HG03066 (cell line): ENCODE measurements at regions not wholly inside any gene's neighbourhood (a gene's known extent, or its start where the extent isn't known, plus 50 kb on each side); places are given as distances from the start of the nearest gene placed in this dataset.

Source experiments
- ATAC-seq: cut with Tn5 transposase; IDR thresholded peaks from one replicate; pipeline ENCODE4 v1.9.1; 2021; ENCODE audit warnings: low read depth; ENCODE audit not compliant: unreplicated experiment

DNA sequence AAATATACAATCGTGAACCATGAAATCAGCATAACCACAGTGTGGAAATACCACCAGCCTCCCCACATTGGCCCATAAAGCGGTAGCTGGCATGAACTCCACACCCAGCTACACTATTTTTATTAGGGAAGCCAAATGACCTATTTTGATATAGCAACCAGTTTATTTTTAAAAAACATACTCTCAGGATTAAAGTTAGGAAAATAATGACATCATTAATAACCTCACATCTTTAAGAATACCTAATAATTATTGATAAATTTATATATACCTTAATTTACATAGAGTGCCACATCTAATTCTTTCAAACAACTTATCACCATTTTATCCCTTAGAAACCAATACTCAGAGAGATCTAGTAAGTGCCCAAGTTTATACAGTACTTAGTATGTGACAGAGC, 692.0 kb upstream of the PKDCC start:
- ATAC-seq, result no peak

DNA sequence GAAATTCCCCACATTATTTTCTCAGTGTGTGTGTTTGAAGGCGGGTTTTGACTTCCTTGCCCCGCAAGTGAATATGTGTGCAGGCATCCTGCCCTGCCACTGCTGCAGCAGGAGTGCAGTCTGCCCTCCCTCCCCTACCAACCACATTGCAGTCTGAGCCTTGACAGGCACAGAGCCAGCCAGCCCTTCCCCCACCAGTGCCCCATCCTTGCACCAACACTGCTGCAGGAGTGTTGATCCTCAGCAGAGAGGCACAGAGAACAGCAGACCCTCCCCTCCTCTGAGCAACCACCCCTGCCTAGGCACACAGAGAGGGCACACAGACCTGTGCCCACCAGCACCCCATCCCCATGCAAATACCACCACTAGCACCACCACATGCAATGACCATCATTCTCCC, 683.0 kb upstream of the PKDCC start:
- no peak for ATAC-seq

DNA sequence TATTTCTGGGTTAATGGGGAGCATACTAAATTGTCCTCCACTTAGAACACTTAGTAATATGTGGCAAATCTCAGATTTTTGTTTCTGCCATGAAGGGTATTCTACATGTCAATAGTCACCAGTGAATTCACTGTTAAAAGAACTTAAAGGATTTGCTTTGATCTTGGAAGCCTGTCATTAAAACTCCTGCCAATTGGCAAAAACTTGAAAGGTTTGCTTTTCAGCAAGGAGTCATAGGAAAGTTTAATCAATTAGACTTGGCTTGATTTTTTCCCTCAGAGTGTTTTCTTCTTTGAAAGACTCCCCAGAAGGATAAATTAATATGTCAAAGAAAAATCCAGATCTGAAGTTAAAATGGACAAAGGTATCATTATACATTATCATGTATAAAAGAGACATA, 671.9 kb upstream of the PKDCC start:
- ATAC-seq, result no peak

DNA sequence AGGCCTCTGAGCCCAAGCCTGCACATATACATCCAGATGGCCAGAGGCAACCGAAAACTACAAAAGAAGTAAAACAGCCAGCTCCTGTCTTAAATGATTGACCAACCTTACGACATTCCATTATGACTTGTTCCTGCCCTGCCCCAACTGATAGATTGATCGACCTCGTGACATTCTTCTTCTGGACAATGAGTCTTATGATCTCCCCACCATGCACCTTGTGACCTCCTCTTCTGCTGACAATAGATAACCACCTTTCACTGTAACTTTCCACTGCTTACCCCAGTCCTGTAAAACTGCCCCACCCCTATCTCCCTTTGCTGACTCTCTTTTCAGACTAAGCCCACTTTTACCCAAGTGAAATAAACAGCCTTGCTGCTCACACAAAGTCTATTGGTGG, 670.0 kb upstream of the PKDCC start:
- ATAC-seq, result no peak

DNA sequence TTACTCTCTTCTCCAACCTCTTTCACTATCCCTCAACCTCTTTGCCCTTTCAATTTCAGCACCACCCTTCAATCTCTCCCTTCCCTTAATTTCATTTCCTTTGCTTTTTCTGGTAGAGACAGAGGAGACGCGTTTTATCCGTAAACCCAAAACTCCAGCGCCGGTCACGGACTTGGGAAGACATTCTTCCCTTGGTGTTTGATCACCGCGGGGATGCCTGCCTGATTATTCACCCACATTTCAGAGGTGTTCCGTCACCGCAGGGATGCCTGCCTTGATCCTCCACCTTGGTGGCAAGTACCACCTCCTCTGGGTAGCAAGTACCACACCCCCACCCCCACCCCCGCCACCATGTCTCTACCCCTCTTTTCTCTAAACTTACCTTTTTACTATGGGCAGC, 669.4 kb upstream of the PKDCC start:
- no peak for ATAC-seq

DNA sequence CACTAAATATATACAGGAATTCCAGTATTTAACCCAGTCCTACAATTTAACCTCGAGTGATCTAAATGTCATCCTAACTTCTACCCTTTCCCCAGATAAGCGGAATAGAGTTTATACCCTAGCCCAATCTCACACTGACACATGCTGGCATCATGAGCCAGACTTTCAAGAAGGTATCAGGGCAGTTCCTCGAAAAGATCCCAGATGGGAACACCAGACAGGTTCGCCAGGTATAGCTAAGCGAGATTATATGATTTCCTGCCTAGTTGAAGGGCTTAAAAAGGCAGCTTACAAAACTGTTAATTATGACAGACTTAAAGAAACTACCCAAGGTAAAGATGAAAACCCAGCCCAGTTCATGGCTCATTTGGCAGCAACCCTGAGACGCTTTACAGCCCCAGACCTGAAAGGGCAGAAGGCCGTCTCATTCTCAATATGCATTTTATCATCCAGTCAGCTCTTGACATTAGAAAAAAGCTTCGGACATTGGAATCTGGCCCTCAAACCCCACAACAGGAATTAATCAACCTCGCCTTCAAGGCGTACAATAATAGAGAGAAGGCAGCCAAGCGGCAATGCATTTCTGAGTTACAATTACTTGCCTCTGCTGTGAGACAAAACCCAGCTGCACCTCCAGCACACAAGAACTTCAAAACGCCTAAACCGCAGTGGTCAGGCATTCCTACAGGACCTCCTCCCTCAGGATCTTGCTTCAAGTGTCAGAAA, 668.2 kb upstream of the PKDCC start:
- no peak for ATAC-seq

DNA sequence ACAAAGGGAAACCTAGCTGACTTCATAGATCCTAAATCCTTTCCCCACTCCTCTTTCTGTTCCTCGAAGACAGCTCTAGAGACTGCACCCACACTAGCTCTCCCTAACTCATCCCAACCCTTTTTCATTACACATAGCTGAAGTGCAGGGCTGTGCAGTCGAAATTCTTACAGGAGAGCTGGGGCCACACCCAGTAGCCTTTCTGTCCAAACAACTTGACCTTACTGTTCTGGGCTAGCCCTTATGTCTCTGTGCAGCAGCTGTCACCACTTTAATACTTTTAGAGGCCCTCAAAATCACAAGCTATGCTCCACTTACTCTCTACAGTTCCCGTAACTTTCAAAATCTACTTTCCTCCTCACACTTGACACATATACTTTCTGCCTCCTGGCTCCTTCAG, 666.1 kb upstream of the PKDCC start:
- ATAC-seq, result no peak

DNA sequence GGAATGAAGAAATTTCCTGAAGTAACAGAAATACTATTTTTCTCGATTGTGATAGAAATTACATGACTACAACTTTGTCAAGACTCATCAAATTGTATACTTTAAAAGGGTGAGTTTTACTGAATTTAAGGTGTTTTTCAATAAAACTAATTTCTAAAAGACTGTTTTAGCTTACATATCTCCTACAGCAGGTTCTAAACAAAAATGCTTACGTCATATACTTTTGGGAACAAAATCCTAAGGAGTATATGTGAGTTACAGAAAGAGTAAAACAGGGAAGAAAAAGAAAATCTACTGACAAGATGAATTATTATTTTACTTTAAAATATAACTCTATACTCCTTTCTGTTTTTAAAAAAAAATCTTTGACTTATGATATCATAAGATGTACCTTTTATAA, 660.3 kb upstream of the PKDCC start:
- no peak for ATAC-seq

DNA sequence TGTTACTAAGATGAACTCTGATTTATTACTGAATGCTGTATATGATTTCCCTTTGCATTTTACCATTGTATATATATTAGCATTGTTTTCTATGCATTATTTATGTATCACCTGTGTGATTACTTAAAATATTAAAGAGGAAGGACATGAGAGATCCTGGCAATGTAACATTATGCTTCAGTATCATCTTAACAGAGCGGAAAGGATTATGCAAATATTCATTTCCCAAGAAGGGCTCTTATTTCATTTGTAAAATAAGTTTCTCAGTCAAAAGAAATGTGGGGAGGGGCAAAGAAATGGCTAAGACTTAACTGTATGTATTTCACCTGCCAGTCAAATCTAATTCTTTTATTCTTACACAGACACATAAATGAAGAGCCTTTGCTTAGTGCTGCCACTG, 654.2 kb upstream of the PKDCC start:
- ATAC-seq, result no peak

DNA sequence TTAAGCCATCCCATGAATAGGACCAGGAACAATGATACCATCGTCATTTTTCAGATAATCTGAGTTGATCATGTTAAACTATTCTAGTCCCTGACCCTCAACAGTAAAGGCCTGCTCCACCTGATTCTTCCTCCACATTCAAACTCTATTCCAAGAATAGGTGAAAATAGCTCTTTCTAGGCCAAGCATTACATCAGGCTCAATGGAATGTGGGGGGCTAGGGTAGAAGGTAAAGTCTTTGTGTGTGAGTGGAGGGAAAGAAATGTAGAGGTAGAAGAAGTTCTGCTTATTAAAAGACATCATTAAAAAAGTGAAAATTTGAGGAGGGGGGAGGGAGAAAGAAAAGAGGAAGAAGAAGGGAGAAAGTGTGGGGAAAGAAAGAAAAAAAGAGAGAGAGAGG, 653.3 kb upstream of the PKDCC start:
- no peak for ATAC-seq

DNA sequence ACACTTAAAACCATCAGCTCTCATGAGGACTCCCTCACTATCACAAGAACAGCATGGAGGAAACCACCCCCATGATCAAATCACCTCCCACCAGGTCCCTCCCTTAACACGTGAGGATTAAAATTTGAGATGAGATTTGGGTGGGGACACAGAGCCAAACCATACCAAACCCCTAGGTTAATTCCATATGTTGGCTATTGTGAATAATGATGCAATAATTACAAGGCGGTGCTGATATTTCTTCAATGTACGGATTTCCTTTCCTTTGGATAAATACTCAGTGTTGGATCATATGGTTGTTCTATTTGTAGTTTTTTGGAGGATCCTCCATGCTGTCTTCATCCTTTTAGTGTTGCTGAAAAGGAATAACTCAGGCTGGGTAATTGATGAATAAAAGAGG, 652.1 kb upstream of the PKDCC start:
- no peak for ATAC-seq

DNA sequence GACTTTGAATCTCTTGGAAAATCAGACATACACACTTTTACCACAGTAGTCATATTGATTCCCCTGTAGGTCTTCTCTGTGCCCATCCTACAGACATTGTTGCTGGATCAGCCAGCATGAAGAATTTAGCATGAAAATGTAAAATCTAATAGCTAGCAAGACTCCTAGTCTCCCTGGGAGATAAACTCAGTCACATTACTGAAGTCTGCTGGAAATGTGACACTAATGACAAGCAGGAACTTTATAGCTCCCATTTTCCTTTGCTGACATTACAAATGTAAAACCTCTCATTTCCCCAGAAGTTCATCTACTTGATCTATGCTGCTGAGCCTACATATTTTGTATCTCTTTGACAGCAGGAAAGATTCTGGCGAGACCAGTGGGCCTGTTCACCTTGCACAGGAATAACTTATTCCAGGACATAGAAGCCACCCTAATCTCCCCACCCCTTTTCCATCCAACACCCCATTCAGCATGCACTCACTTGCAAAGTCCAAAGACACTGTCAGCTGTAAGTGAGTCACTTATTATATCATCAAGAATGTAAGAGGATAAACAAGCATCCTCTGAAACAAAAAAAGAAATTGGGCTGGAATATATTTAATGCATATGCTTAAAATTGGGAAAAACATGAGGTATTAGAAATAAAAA, 648.3 kb upstream of the PKDCC start:
- ATAC-seq, result no peak

DNA sequence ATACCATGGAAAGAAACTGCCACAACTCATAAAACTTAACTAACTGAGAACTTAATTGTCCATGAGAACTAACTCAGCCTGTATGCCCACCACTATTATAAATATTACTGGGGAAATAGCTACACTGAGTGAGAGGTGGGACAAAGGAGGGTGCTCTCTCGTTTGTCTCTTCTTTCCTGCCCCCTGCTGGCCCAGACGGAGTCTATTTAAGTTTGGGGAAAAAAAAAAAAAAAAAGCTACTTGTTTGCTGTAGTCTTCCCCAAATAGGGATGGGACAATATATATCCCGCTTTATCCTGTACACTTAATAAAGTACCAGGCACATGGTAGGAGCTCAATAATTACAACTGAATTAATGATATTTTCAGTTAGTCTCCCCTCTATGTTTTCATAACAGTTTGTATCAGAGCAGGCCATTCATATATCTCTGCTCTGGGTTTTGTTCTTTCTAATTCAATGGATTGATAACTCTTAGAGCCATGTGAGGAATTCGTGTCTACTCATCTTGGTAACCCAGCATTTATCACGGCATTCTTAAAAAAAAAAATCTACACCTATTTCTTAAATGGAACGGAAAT, 647.6 kb upstream of the PKDCC start:
- ATAC-seq, result no peak

DNA sequence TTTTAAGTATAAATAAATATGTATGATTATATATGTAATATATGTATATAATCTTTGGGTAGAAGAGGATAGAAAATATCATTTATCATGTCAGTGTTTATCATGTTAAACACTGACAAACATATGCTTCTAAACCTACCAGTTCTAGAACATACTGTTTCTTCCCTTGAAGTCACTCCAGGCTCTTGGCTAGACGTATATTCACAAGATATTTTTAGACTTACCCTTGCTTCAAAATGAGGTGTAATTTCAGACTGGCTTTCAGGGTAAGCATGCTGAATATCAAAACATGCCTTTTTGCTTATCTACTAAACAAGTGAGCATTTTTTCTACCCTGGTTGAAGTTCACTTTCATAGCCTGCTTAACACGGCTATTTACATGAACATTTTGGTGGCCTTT, 642.4 kb upstream of the PKDCC start:
- no peak for ATAC-seq

DNA sequence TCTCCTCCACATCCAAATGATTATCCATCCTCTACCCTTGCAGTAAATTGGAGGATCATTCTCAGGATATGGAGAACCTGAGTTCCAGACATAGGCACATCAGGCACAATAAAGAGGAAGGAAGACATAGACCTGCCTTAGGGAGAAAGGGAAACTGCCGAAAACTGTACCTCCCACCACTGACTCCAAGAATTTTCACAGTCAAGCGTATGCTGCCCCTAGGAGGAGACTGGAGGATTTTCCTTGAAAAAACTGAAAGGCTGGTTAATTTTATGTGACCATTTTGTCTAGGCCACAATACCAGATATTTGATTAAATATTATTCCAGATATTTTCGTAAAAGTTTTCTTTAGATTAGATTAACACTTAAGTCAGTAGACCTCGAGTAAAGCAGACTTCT, 638.5 kb upstream of the PKDCC start:
- no peak for ATAC-seq

DNA sequence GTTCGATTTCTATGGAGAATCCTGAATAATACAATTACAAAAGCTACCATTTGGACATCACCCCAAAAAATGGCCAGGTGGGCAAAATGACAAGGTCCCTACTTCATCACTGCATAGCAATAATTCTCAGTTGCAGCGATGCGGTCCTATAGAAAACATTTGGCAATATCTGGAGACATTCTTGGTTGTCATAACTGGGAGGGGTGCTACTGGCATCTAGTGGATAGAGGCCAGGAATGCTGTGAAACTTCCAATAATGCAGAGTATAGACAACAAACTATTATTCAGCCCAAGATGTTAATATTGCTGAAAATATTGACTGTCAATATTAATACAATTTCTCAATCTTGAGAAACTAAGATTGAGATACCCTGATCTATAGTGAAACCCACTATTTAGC, 637.8 kb upstream of the PKDCC start:
- no peak for ATAC-seq

DNA sequence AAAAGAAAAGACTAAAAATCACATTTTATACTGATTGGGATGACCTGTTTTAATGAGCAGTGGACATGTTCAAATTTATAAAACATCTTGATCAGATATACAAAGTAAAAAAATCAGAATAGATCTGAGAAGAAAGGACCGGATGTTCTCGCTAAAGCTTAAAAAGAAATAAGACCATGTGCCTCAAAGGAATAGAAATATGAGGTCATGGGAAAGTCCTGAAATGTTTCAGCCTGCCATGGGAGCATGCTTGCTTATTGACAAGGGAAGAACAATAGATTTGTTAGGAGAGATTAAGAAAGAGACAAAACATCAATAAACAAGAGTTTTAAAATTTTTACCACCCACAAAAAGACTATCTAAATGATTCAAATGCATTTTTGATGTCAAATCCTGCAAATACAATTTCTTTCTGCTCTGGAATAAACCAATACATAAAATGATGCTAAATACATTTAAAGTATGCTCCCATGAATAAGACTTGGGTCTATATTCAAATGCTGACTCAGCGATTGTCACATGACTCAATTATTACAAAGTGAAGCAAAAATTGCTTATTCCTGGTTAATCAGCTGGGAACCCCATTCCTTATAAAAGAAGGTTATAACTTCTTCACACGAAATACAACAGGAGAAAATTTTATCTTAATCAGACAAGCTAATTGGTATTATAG, 633.9 kb upstream of the PKDCC start:
- ATAC-seq, result no peak

DNA sequence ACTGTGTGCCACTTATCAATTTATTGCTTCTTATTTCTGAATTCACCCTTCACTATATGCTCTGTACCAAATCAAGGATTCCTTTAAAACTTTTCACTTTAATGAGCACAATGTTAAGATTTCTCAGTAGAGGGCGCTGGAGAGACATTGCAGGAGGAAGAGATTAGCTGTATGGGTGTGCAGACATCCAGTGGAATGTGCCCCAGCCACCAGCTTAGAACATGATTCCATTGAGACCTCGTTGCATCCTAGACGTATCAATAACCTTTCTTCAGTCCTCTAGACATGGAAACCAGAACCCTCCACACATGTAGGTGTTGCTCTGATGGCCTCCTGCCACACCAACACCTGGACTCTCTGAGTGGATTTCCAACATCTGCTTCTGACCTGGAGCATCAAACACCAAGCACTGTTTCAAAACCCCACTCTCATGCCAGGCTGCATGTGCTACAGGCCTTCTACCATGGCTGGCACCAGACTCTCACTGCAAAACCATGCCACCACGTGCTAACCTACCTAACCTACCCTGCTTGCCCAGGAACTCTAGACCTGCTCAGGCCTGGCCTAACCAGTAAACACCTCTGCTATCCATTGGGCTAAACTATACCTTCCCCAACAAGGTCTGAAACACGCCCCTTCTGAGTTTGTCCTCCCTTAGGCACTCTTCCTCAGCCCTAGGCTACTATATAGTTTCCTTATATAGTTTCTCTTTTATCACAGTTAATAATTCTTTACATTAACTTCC, 633.2 kb upstream of the PKDCC start:
- ATAC-seq, result no peak

DNA sequence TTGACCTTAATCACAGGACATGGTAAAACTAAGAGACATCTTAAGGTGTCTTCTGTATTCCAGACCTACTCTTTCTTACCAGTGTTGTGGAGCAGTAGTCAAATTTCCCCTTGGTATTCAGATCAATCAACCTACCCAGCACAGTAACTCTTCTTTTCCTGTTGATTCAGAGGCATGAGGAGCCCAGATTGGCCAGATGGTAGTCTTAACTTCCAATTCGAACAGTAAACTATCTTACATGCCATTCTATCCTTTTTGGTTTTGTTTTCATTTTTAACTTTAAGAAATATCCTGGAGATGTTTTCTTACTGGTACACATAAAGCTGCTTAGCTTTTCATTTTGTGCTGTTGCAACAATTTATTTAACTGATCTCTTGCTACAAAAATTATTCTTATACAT, 630.3 kb upstream of the PKDCC start:
- ATAC-seq, result no peak

DNA sequence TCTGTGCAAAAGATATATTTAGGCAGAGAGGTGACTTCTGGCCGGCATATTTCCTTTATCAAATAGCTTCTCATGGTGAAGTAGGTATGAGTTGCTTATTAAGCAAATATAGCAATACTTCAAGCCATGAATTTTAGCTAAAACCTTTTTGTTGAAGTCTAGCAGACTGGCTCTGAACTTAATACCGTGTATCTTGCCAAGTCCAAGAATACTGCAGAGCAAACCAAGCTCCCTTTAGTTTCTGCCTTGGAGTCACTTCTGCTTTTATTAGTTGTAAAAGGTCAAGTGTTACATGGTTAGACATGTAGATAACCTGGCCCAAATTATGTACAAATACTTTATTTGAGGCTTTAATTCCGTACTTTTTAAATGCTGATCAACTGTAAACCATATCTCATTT, 627.6 kb upstream of the PKDCC start:
- ATAC-seq, result no peak

DNA sequence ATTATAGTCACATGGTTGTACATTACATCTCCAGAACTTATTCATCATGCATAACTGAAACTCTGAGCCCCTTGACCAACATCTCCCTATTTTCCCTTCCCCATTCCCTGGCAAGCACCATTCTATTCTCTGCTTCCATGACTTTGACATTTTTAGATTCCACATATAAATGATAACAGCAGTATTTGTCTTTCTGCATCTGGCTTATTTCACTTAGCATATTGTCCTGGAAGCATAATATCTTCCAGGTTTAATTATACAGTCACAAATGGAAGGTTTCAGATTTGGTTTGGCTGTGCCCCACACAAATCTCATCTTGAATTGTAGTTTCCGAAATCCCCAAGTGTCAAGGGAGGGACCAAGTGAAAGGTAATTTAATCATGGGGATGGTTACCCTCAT, 626.9 kb upstream of the PKDCC start:
- no peak for ATAC-seq
